Neural cell (in vitro differentiated cells): ENCODE measurements at regions not wholly inside any gene's neighbourhood (a gene's known extent, or its start where the extent isn't known, plus 50 kb on each side); places are given as distances from the start of the nearest gene placed in this dataset.
"Not testable (repeated sequence)": the region's sequence is repeated elsewhere in the genome, so short reads cannot be mapped to it uniquely, and the experiment has no call there.

ENCODE experiments used
- CTCF ChIP-seq: fragments of 450-650 bp; IDR thresholded peaks from 2 replicates; pipeline ENCODE4 v1.5.1; 2014; ENCODE audit warnings: antibody characterized with exemption, mild to moderate bottlenecking, moderate library complexity; ENCODE audit not compliant: poor library complexity, severe bottlenecking
- MXI1 ChIP-seq: fragments of 450-650 bp; conservative IDR thresholded peaks from 2 replicates; pipeline ENCODE4 v1.6.1; 2014; ENCODE audit warnings: antibody characterized with exemption, mild to moderate bottlenecking; ENCODE audit not compliant: poor library complexity, severe bottlenecking
- POLR2AphosphoS5 ChIP-seq: IDR thresholded peaks from 2 replicates; pipeline ENCODE4 v1.6.1; 2012
- RAD21 ChIP-seq: fragments of 450-650 bp; conservative IDR thresholded peaks from 2 replicates; pipeline ENCODE4 v1.6.1; 2014; ENCODE audit warnings: antibody characterized with exemption, mild to moderate bottlenecking, moderate library complexity
- TAF1 ChIP-seq: IDR thresholded peaks from 2 replicates; pipeline ENCODE4 v1.6.1; 2012; ENCODE audit warnings: low read depth
- TF ChIP-seq, protein P1 (sequence below): IDR thresholded peaks from 2 replicates; pipeline ENCODE4 v1.6.1; 2012; ENCODE audit warnings: borderline replicate concordance

GRCh38 chr13:52309833-52310232, 96.1 kb downstream of the THSD1 start:
- not testable (repeated sequence) for TF ChIP-seq CTCF, POLR2AphosphoS5, MXI1, RAD21, TAF1
- TF ChIP-seq, protein P1, sequence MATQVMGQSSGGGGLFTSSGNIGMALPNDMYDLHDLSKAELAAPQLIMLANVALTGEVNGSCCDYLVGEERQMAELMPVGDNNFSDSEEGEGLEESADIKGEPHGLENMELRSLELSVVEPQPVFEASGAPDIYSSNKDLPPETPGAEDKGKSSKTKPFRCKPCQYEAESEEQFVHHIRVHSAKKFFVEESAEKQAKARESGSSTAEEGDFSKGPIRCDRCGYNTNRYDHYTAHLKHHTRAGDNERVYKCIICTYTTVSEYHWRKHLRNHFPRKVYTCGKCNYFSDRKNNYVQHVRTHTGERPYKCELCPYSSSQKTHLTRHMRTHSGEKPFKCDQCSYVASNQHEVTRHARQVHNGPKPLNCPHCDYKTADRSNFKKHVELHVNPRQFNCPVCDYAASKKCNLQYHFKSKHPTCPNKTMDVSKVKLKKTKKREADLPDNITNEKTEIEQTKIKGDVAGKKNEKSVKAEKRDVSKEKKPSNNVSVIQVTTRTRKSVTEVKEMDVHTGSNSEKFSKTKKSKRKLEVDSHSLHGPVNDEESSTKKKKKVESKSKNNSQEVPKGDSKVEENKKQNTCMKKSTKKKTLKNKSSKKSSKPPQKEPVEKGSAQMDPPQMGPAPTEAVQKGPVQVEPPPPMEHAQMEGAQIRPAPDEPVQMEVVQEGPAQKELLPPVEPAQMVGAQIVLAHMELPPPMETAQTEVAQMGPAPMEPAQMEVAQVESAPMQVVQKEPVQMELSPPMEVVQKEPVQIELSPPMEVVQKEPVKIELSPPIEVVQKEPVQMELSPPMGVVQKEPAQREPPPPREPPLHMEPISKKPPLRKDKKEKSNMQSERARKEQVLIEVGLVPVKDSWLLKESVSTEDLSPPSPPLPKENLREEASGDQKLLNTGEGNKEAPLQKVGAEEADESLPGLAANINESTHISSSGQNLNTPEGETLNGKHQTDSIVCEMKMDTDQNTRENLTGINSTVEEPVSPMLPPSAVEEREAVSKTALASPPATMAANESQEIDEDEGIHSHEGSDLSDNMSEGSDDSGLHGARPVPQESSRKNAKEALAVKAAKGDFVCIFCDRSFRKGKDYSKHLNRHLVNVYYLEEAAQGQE: not testable (repeated sequence)
